ENCODE measurements at regions not wholly inside any gene's neighbourhood (a gene's known extent, or its start where the extent isn't known, plus 50 kb on each side); places are given as distances from the start of the nearest gene placed in this dataset.

DNA sequence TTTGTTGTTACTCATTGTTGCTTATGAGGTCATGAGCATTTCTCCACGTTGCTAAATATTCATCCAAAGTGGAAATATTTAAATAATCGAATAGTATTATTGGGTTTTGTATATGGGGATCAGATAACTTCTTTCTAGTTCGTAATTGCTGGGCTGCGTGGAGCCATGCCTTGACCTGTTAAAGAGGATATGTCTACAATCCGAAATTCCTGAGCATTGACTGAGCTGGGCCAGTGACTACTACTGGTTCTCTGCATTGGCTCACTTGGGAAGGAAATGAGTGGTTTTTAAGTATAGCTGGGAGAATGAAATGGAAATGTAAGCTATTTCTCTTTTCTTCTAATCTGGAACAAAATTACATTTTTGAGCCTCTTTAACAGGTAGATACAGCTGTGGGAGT lies 163.2 kb downstream of the RPL10L start:
- ATAC-seq = no peak
- no peak for DNase-seq (ENCODE audit: low read depth, low spot score)
- Histone ChIP-seq H3K4me1 (ENCODE audit: control insufficient read depth in 1 of 2, insufficient read depth in 2 of 2, low read length in 2 of 2) (no peaks in the 10 kb centered on the region), H3K36me3 (ENCODE audit: control insufficient read depth in 1 of 2, insufficient read depth in 2 of 2, low read length in 2 of 2) (no peaks in the 10 kb centered on the region), H3K27me3 (ENCODE audit: insufficient read depth, low read length) (no peaks in the 10 kb centered on the region), H2AFZ (ENCODE audit: low read depth, low read length, poor library complexity, severe bottlenecking) (no peak overlapping the region), H3K79me2 (ENCODE audit: insufficient read depth, low read length) (no peaks in the 10 kb centered on the region), H3K27ac (ENCODE audit: low read depth, low read length) (no peak overlapping the region), H3K9me3 (ENCODE audit: control insufficient read depth in 1 of 2, insufficient read depth in 1 of 2, low read depth in 1 of 2, low read length in 2 of 2) (no peaks in the 10 kb centered on the region; a peak in 1 of 4 replicates), H3K9me2 (ENCODE audit: insufficient read depth) (no peaks in the 10 kb centered on the region), H3K4me2 (ENCODE audit: low read length) (no peak overlapping the region), H3K4me3 (replicated peaks in 1 of 2; ENCODE audit: low read depth in 1 of 2, low read length in 2 of 2) (no peak overlapping the region), H3K9ac (ENCODE audit: low read length) (no peak overlapping the region), H4K20me1 (ENCODE audit: insufficient read depth) (no peaks in the 10 kb centered on the region)
- CTCF ChIA-PET = no interaction called here
- POLR2A ChIA-PET = no interaction called here
- RAD21 ChIA-PET (ENCODE audit: low non-redundant PET in 1 of 2, low total read pairs in 2 of 2, uncharacterized antibody in 2 of 2, unreplicated experiment in 2 of 2) = no interaction called here
- TF ChIP-seq POLR2A (IDR thresholded peaks at IDR 0.05; ENCODE audit: borderline replicate concordance, extremely low read depth, insufficient read depth, insufficient read length) (no peak), SRF (IDR thresholded peaks at IDR 0.05; ENCODE audit: low read depth) (no peak)
- TF ChIP-seq, protein P1, sequence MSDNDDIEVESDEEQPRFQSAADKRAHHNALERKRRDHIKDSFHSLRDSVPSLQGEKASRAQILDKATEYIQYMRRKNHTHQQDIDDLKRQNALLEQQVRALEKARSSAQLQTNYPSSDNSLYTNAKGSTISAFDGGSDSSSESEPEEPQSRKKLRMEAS (IDR thresholded peaks at IDR 0.05) = no peak
- BruUV-seq (replicated peaks) = no TSS peak
- intact Hi-C loops (cut with micrococcal nuclease) = no loop called here

DNA sequence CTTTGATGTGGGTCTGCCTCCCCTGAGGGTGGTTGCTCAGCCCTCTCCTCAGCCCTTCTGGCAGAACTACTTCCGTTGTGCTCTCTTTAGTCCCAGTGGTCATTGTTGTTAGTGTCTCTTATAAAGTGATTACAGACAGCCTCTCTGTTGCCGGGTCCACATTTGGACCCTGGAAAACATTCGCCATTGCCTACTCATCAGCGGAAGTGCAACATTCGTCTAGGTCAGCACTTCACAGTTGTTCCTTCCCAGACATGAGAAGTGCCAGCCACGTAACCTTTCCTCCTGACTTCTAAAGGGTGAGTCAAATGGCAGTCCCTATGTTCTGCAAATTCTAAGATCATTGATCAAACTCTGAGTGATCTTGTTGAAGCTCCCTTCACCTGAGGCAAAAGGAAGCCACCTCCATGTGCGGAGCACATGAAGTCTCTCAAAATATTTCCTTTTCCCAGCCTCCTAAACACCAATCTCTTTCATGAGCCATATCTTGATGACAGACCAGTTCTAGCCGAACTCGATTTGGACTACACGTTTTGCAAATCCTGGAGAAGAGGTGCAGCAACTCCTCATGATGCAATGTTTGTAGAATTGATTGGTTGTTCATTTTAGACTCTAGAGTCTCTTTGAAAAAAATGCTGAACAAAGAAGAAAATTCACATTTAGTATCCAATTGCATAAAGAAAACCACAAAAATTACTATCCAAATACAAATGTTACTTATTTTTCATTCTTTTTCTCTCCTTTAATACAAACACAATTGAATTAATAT lies 163.8 kb downstream of the RPL10L start:
- Histone ChIP-seq H2AFZ (ENCODE audit: low read depth, low read length, poor library complexity, severe bottlenecking) (no peak overlapping the region), H3K9me2 (ENCODE audit: insufficient read depth) (no peaks in the 10 kb centered on the region), H3K9ac (ENCODE audit: low read length) (no peak overlapping the region), H3K27ac (ENCODE audit: low read depth, low read length) (no peak overlapping the region), H3K4me3 (replicated peaks in 1 of 2; ENCODE audit: low read depth in 1 of 2, low read length in 2 of 2) (no peak overlapping the region), H3K4me1 (ENCODE audit: control insufficient read depth in 1 of 2, insufficient read depth in 2 of 2, low read length in 2 of 2) (no peaks in the 10 kb centered on the region), H4K20me1 (ENCODE audit: insufficient read depth) (no peaks in the 10 kb centered on the region), H3K27me3 (ENCODE audit: insufficient read depth, low read length) (no peaks in the 10 kb centered on the region), H3K79me2 (ENCODE audit: insufficient read depth, low read length) (no peaks in the 10 kb centered on the region), H3K4me2 (ENCODE audit: low read length) (no peak overlapping the region), H3K36me3 (ENCODE audit: control insufficient read depth in 1 of 2, insufficient read depth in 2 of 2, low read length in 2 of 2) (no peaks in the 10 kb centered on the region), H3K9me3 (ENCODE audit: control insufficient read depth in 1 of 2, insufficient read depth in 1 of 2, low read depth in 1 of 2, low read length in 2 of 2) (no peaks in the 10 kb centered on the region; a peak in 1 of 4 replicates)
- no TSS peak for BruUV-seq (replicated peaks)
- POLR2A ChIA-PET = no interaction called here
- no peak for TF ChIP-seq CBX3 (IDR thresholded peaks at IDR 0.05; ENCODE audit: low read depth)
- TF ChIP-seq SIN3A (IDR thresholded peaks at IDR 0.05; ENCODE audit: low read depth) = no peak
- no peak for TF ChIP-seq JUND (IDR thresholded peaks at IDR 0.05)
- TF ChIP-seq EGR1 (IDR thresholded peaks at IDR 0.05; ENCODE audit: low read depth) = no peak
- TF ChIP-seq YY1 (IDR thresholded peaks at IDR 0.05; ENCODE audit: extremely low read depth, insufficient replicate concordance, low read depth, low read length) = no peak
- ATAC-seq (no peak), DNase-seq (ENCODE audit: low read depth, low spot score) (no peak)
- RAD21 ChIA-PET (ENCODE audit: low non-redundant PET in 1 of 2, low total read pairs in 2 of 2, uncharacterized antibody in 2 of 2, unreplicated experiment in 2 of 2) = no interaction called here
- CTCF ChIA-PET = no interaction called here
- intact Hi-C loops (cut with micrococcal nuclease) = no loop called here

All from HCT116 (cell line).